Subcutaneous abdominal adipose tissue (tissue), 5 donors: ENCODE measurements at regions not wholly inside any gene's neighbourhood (a gene's known extent, or its start where the extent isn't known, plus 50 kb on each side); places are given as distances from the start of the nearest gene placed in this dataset.
A peak's percentile ranks its signal among the peaks of the same experiment; 100 is the strongest.

Source experiments
- H3K27ac ChIP-seq: one replicate; pipeline ENCODE4 v1.7.0; 2013; ENCODE audit warnings: low read depth, mild to moderate bottlenecking, inconsistent platforms, low read length, moderate library complexity
- H3K27me3 ChIP-seq, 5 donors: one replicate each; pipeline ENCODE4 v1.7.0; 2013; ENCODE audit warnings: low read length in 5 of 5, inconsistent platforms in 1 of 5; ENCODE audit not compliant: control insufficient read depth in 5 of 5, insufficient read depth in 4 of 5
- H3K36me3 ChIP-seq, 5 donors: one replicate each; pipeline ENCODE4 v1.7.0; 2013; ENCODE audit warnings: low read length in 5 of 5; ENCODE audit not compliant: control insufficient read depth in 5 of 5, insufficient read depth in 5 of 5
- H3K4me1 ChIP-seq, 5 donors: one replicate each; pipeline ENCODE4 v1.7.0; 2013; ENCODE audit warnings: low read length in 5 of 5, mild to moderate bottlenecking in 3 of 5, moderate library complexity in 1 of 5; ENCODE audit not compliant: control insufficient read depth in 5 of 5, insufficient read depth in 5 of 5
- H3K4me3 ChIP-seq, 5 donors: one replicate each; pipeline ENCODE4 v1.7.0; 2013; ENCODE audit warnings: low read length in 5 of 5, low read depth in 1 of 5
- H3K9ac ChIP-seq, 5 donors: one replicate each; pipeline ENCODE4 v1.7.0; 2013; ENCODE audit warnings: low read length in 5 of 5, mild to moderate bottlenecking in 4 of 5, moderate library complexity in 3 of 5
- H3K9me3 ChIP-seq, 5 donors: one replicate each; pipeline ENCODE4 v1.7.0; 2013; ENCODE audit warnings: low read length in 5 of 5; ENCODE audit not compliant: control insufficient read depth in 5 of 5
- donor health status: healthy.
- donor health status: healthy.
- donor health status: healthy.
- donor health status: healthy.
- donor health status: healthy.

GRCh38 chr13:44197791-44198770 lies 175.5 kb upstream of the SERP2 start:
- H3K4me1 ChIP-seq, result peaks cover 0 to 4% (median 0%) of the 10 kb centered on the region in 5 donors

GRCh38 chr13:44198826-44199225 lies 174.8 kb upstream of the SERP2 start:
- Histone ChIP-seq H3K4me3 (no peak overlapping the region), H3K27ac (no peak overlapping the region), H3K4me1 (peaks cover 0 to 4% (median 0%) of the 10 kb centered on the region in 5 donors), H3K27me3 (no peaks in the 10 kb centered on the region), H3K36me3 (no peaks in the 10 kb centered on the region), H3K9ac (no peak overlapping the region), H3K9me3 (no peaks in the 10 kb centered on the region)

More at GRCh38 chr13:44197791-44198770, 175.5 kb upstream of the SERP2 start:
- Histone ChIP-seq H3K36me3 (no peaks in the 10 kb centered on the region), H3K27me3 (no peaks in the 10 kb centered on the region), H3K27ac (no peak overlapping the region), H3K9me3 (no peaks in the 10 kb centered on the region), H3K4me3 (no peak overlapping the region), H3K9ac (no peak overlapping the region)

- Histone ChIP-seq H3K9ac (no peak overlapping the region), H3K9me3 (no peaks in the 10 kb centered on the region), H3K36me3 (no peaks in the 10 kb centered on the region), H3K27me3 (no peaks in the 10 kb centered on the region), H3K4me3 (no peak overlapping the region), H3K27ac (no peak overlapping the region), H3K4me1 (peaks cover 0 to 4% (median 0%) of the 10 kb centered on the region in 5 donors)
Measured at GRCh38 chr13:44199627-44200207, 173.9 kb upstream of the SERP2 start.

- Histone ChIP-seq H3K36me3 (no peaks in the 10 kb centered on the region), H3K27me3 (no peaks in the 10 kb centered on the region), H3K4me1 (peaks cover 0 to 13% (median 0%) of the 10 kb centered on the region in 5 donors), H3K9me3 (peaks cover 0 to 10% (median 5%) of the 10 kb centered on the region in 5 donors), H3K4me3 (no peak overlapping the region), H3K27ac (no peak overlapping the region), H3K9ac (no peak overlapping the region)
Measured at GRCh38 chr13:44206434-44206833, 167.2 kb upstream of the SERP2 start.

GRCh38 chr13:44207476-44207875 lies 166.1 kb upstream of the SERP2 start:
- Histone ChIP-seq H3K27me3 (no peaks in the 10 kb centered on the region), H3K4me1 (peaks cover 0 to 22% (median under 1%) of the 10 kb centered on the region in 5 donors), H3K9ac (no peak overlapping the region), H3K27ac (no peak overlapping the region), H3K36me3 (no peaks in the 10 kb centered on the region), H3K4me3 (no peak overlapping the region), H3K9me3 (peaks cover 0 to 10% (median 5%) of the 10 kb centered on the region in 5 donors)

GRCh38 chr13:44210525-44210924 lies 163.1 kb upstream of the SERP2 start:
- peaks cover 0 to 10% (median 5%) of the 10 kb centered on the region in 5 donors for H3K9me3 ChIP-seq
- no peaks in the 10 kb centered on the region for H3K36me3 ChIP-seq
- no peaks in the 10 kb centered on the region for H3K27me3 ChIP-seq
- peaks cover 2 to 33% (median 10%) of the 10 kb centered on the region in 5 donors for H3K4me1 ChIP-seq
- no peak overlapping the region for H3K4me3 ChIP-seq
- no peak overlapping the region for H3K27ac ChIP-seq
- no peak overlapping the region for H3K9ac ChIP-seq

- no peaks in the 10 kb centered on the region for H3K27me3 ChIP-seq
- peak overlapping the region in 1 of 5 donors; percentile 5 for H3K9ac ChIP-seq
- H3K27ac ChIP-seq, result peak overlapping the region; percentile 19
Measured at GRCh38 chr13:44211286-44211685, 162.3 kb upstream of the SERP2 start.

GRCh38 chr13:44211704-44212346 lies 161.8 kb upstream of the SERP2 start:
- Histone ChIP-seq H3K36me3 (no peaks in the 10 kb centered on the region), H3K27me3 (no peaks in the 10 kb centered on the region), H3K9ac (no peak overlapping the region), H3K4me1 (peaks cover 2 to 33% (median 10%) of the 10 kb centered on the region in 5 donors), H3K27ac (peak overlapping the region; percentile 19), H3K4me3 (no peak overlapping the region), H3K9me3 (no peaks in the 10 kb centered on the region)

More at GRCh38 chr13:44211286-44211685, 162.3 kb upstream of the SERP2 start:
- Histone ChIP-seq H3K36me3 (no peaks in the 10 kb centered on the region), H3K9me3 (peaks cover 0 to 2% (median 0%) of the 10 kb centered on the region in 5 donors), H3K4me1 (peaks cover 2 to 33% (median 10%) of the 10 kb centered on the region in 5 donors), H3K4me3 (no peak overlapping the region)

GRCh38 chr13:44212633-44213396 lies 160.8 kb upstream of the SERP2 start:
- no peaks in the 10 kb centered on the region for H3K9me3 ChIP-seq
- peaks cover 2 to 33% (median 10%) of the 10 kb centered on the region in 5 donors for H3K4me1 ChIP-seq
- no peak overlapping the region for H3K4me3 ChIP-seq
- H3K36me3 ChIP-seq, result no peaks in the 10 kb centered on the region
- H3K9ac ChIP-seq, result no peak overlapping the region
- H3K27me3 ChIP-seq, result no peaks in the 10 kb centered on the region
- no peak overlapping the region for H3K27ac ChIP-seq
